ENCODE measurements at regions not wholly inside any gene's neighbourhood (a gene's known extent, or its start where the extent isn't known, plus 50 kb on each side); places are given as distances from the start of the nearest gene placed in this dataset.

DNA sequence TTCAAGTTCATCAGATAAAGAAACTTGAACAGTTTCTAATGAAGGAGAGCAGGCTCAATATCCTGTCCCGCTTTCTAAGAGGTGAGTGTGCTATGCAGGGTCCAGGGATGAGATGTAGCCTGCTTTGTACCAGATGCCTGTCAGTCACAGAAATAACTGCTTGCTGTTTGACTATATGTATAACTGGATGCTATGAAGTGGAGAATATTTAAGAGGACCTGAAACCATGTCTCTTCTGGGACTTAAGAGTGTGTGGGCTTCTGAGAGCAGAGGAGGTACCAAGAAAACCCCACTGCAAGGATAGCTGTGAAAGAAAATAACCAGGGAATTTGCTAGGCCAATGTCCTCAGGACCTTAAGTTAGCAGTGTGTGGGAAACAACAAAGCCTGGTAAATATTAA lies 246.3 kb upstream of the RFC3 start:
- no peak for TF ChIP-seq ZNF274 (IDR thresholded peaks at IDR 0.05; ENCODE audit: low read depth, low read length)
- TF ChIP-seq YY1 (IDR thresholded peaks at IDR 0.05; ENCODE audit: insufficient read depth, insufficient read length) = no peak
- TF ChIP-seq SUZ12 (IDR thresholded peaks at IDR 0.05; ENCODE audit: extremely low read depth, insufficient read depth, insufficient read length) = no peak

Measured in NT2/D1 (cell line).